ENCODE measurements at regions not wholly inside any gene's neighbourhood (a gene's known extent, or its start where the extent isn't known, plus 50 kb on each side); places are given as distances from the start of the nearest gene placed in this dataset.

DNA sequence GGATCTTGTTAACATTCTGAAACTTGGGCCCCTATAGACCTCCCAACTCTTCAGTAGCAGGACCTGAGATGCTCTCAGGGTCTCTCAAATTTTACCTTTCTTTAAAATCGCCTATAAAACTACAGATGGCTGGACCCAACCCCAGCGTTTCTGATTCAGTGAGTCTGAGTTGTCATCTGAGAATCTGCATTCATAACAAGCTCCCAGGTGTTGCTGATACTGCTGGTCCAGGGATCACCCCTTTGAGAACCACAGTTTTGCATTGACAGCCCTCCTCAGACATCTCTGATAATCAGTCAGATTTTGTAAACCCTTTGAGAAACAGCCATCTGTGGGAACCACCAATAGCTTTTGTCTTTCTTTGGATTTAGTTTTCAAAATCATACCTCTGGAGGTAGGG lies 315.8 kb downstream of the CYRIA start:
- TF ChIP-seq, protein P1, sequence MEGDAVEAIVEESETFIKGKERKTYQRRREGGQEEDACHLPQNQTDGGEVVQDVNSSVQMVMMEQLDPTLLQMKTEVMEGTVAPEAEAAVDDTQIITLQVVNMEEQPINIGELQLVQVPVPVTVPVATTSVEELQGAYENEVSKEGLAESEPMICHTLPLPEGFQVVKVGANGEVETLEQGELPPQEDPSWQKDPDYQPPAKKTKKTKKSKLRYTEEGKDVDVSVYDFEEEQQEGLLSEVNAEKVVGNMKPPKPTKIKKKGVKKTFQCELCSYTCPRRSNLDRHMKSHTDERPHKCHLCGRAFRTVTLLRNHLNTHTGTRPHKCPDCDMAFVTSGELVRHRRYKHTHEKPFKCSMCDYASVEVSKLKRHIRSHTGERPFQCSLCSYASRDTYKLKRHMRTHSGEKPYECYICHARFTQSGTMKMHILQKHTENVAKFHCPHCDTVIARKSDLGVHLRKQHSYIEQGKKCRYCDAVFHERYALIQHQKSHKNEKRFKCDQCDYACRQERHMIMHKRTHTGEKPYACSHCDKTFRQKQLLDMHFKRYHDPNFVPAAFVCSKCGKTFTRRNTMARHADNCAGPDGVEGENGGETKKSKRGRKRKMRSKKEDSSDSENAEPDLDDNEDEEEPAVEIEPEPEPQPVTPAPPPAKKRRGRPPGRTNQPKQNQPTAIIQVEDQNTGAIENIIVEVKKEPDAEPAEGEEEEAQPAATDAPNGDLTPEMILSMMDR (conservative IDR thresholded peaks at IDR 0.05; ENCODE audit: low read length), result no peak
- TF ChIP-seq EZH2phosphoT487 (IDR thresholded peaks at IDR 0.05; ENCODE audit: borderline replicate concordance), result no peak
